HG03378 (cell line): ENCODE measurements at regions not wholly inside any gene's neighbourhood (a gene's known extent, or its start where the extent isn't known, plus 50 kb on each side); places are given as distances from the start of the nearest gene placed in this dataset.

Source experiments
- ATAC-seq: cut with Tn5 transposase; IDR thresholded peaks from one replicate; pipeline ENCODE4 v1.9.1; 2021; ENCODE audit warnings: mild to moderate bottlenecking, moderate library complexity; ENCODE audit not compliant: unreplicated experiment

GRCh38 chr6:139436200-139436956 lies 61.9 kb upstream of the CITED2 start:
- ATAC-seq, result no peak

GRCh38 chr6:139433631-139434419 lies 59.4 kb upstream of the CITED2 start:
- no peak for ATAC-seq

DNA sequence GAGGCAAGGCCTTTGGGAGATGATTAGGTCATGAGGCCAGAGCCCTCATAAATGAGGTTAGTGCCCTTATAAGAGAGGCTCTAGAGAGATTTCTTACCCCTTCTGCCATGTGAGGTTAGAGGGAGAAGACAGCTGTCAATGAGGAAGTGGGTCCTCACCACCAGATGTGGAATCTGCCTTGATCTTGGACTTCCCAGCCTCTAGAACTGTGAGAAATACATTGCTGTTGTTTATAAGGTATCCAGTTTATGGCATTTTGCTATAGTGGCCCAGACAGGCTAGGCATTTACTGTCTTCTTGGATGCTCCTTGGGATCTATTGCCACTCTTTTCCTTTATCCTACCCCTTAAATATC lies 57.1 kb upstream of the CITED2 start:
- no peak for ATAC-seq

DNA sequence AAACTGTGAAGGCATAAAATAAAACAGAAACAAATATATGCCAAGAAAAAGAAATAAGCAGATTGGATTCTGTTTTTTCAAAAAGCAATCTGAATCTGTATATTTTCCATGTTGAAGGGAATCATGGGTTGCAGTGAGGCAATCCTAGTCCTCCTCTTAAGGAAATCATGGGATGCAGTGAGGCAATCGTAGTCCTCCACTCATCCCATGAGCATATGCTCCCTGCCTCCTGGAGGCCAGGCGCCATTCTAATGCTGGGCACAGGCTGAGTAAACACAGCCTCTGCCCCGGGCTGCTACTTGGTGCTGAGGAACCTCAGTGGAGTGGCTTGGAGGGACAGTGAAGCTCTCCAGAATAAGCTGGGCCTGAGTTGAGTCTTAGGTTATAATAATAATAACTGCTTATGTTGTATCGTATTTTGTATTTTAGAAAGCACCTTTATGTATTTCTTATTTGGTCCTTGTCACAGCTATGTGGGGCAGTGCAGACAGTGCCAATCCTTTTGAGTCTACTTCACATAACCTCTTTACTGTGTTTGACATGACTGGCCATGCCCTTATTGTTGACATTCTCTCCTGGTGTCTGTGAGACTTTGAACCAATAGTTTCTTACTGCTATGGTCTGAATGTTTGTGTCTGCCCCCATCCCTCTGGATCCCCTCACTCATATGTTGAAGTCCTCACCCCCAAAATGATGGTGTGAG lies 56.6 kb upstream of the CITED2 start:
- ATAC-seq, result no peak

DNA sequence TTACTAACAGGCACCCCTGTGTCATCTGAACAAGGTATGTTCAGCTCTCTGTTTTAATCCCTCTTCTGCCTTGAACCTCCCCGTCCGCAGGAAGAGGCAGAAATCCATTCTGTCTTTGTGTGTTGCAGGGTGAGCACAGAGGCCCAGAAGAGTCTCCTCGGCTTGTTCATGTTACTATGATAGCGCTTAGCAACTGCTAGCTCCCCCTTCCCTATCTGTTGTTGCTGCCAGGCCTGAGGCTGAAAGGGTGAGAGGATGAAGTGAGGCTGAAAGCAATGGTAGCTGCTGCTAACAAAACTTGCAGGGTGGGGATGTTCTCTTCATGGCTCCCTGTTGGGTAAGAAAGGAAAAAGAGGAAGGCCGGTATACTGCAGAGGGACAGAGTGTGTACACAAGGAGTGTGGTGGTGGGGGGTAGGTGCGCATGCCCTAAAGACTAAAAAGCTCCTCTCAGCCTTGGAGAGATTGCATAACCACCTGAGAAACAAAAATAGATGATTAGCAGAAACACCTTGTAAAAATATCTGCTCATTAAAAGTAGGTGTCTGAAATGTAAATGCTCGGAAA lies 55.2 kb upstream of the CITED2 start:
- no peak for ATAC-seq

GRCh38 chr6:139427199-139427598 lies 52.8 kb upstream of the CITED2 start:
- ATAC-seq, result no peak

GRCh38 chr6:139426795-139427194 lies 52.3 kb upstream of the CITED2 start:
- ATAC-seq, result no peak

DNA sequence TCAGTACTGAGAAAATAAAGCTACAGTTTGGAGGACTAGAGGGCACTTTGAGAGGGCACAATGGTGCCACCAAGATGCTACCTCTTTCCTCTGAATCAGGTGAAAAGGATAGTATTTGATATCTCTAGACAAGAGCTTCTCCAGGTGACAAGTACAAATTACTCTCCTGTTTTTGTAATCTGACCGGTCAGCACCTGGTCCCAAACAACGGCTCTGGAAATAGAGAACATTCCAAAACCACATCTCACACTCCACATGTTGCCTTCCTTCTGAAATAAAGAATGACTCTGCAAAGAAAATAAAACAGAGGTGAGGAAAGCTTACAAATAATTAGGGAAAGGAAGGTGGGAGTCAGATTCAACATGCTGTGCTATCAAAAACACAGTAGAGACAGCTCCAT lies 51.3 kb upstream of the CITED2 start:
- no peak for ATAC-seq

GRCh38 chr6:139423971-139424667 lies 49.7 kb upstream of the CITED2 start:
- ATAC-seq, result no peak
